ENCODE measurements at regions not wholly inside any gene's neighbourhood (a gene's known extent, or its start where the extent isn't known, plus 50 kb on each side); places are given as distances from the start of the nearest gene placed in this dataset.

DNA sequence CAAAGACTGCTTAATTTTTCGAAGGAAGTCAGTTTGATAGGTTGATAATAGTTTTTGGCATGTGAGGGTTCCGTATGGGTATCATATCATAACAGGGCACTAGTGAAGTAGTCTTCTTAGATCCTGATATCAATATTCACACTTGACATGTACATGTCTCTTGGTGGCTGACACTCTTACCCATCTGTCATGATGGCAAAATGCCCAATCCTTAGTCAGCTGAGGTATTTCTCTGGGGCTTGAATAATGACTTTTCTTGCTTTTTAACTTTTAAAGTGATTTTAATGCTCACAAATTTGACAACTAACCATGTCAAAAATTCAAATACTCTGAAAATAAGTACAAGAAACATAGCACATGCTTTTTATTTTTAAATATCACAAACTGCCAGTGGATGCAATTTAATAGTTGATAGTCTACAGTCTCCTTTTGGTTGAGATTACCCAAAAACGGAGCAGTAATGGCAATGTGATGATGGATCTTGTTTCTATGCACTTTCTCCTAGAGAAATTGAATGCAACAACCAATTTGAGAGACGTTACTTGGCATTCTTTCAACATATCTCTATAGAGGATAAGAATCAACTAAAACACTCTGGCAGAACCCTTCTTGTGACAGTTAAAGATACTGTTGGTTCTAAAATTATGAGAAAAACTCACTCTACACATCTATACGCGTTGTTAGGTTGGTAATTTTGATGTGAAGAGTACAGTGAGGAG, 552.9 kb upstream of the PABPC4L start:
- no peak for DNase-seq
- no peaks in the 10 kb centered on the region for H3K36me3 ChIP-seq
- no peaks in the 10 kb centered on the region for H3K4me1 ChIP-seq
- H3K4me3 ChIP-seq: no peak overlapping the region
- intact Hi-C loops (cut with DNase I; ENCODE audit: low total_unique reads): no loop called here
- no peaks in the 10 kb centered on the region for H3K27me3 ChIP-seq (replicated peaks in 1 of 7)
- WGBS, 5 donors: 67 to 79% (median 76%) methylated on average over 6 of the region's 6 CpGs
- no peak overlapping the region for H3K27ac ChIP-seq
- peaks cover 0 to 3% (median 0%) of the 10 kb centered on the region in 8 donors for H3K9me3 ChIP-seq
- TF ChIP-seq POLR2AphosphoS5 (IDR thresholded peaks at IDR 0.05) (no peak), POLR2A (IDR thresholded peaks at IDR 0.05) (no peak)
- TF ChIP-seq, protein P1, sequence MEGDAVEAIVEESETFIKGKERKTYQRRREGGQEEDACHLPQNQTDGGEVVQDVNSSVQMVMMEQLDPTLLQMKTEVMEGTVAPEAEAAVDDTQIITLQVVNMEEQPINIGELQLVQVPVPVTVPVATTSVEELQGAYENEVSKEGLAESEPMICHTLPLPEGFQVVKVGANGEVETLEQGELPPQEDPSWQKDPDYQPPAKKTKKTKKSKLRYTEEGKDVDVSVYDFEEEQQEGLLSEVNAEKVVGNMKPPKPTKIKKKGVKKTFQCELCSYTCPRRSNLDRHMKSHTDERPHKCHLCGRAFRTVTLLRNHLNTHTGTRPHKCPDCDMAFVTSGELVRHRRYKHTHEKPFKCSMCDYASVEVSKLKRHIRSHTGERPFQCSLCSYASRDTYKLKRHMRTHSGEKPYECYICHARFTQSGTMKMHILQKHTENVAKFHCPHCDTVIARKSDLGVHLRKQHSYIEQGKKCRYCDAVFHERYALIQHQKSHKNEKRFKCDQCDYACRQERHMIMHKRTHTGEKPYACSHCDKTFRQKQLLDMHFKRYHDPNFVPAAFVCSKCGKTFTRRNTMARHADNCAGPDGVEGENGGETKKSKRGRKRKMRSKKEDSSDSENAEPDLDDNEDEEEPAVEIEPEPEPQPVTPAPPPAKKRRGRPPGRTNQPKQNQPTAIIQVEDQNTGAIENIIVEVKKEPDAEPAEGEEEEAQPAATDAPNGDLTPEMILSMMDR (IDR thresholded peaks at IDR 0.05 in 8 of 11, conservative IDR thresholded peaks at IDR 0.05 in 3 of 11): no peak

DNA sequence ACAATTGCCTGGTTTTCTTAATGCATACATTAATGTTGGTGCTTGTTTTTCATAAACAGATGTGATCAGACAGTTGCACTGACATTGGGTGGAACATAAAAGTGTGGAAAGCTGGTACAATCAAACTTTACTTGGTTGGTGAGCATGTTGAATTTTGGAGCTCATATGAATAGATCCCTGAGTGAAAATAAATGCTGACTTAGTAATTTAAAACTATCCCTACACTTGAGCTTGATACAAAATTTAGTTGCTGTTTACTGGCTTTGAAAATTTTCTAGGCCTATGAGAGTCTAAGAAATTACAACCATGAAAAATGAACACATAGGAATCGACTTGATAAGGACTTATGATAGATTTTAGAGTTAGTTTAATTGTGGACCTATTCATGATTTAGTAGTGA, 551.8 kb upstream of the PABPC4L start:
- H3K27ac ChIP-seq: no peak overlapping the region
- no peaks in the 10 kb centered on the region for H3K4me1 ChIP-seq
- H3K4me3 ChIP-seq: no peak overlapping the region
- 48 to 85% (median 62%) methylated on average over 1 of the region's 1 CpG for WGBS, 5 donors
- intact Hi-C loops (cut with DNase I; ENCODE audit: low total_unique reads): no loop called here
- no peak for DNase-seq
- TF ChIP-seq, protein P1 (IDR thresholded peaks at IDR 0.05 in 8 of 11, conservative IDR thresholded peaks at IDR 0.05 in 3 of 11): no peak
- TF ChIP-seq POLR2AphosphoS5 (IDR thresholded peaks at IDR 0.05) (no peak), POLR2A (IDR thresholded peaks at IDR 0.05) (no peak)
- peaks cover 0 to 3% (median 0%) of the 10 kb centered on the region in 8 donors for H3K9me3 ChIP-seq
- H3K36me3 ChIP-seq: no peaks in the 10 kb centered on the region
- no peaks in the 10 kb centered on the region for H3K27me3 ChIP-seq (replicated peaks in 1 of 7)

DNA sequence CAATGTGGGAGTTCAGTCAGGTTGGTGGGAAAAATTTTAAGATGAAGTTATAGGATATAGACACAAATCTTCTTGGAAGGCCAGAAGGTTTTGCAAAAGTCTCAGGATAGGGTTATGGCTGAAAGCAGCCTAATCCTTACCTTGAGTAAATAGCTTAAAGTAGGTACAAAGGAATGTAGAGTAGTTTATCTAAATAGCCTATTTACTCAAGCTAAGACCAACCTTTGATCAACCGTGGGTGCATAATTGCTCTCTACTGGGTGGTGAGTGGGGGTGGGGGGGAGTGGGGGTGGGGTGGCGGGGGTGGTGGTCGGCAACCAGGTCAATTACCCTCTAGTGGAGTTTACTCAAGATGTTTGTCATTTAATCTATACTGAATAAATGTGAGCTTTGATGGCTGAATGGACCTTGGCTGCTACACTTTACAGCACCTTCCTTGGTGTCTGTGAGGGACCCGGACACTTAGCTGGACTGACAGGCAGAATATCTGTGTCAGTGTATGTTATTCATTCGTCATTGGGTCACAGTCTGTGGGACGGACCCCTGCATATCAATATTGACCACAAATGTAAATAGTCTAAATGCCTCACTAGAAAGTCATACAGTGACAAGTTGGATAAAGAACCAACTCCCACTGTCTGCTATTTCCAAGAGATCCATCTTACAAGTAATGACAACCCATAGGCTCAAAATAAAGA, 545.7 kb upstream of the PABPC4L start:
- no peak overlapping the region for H3K4me3 ChIP-seq
- no peaks in the 10 kb centered on the region for H3K27me3 ChIP-seq (replicated peaks in 1 of 7)
- H3K9me3 ChIP-seq: peaks cover 0 to 3% (median 0%) of the 10 kb centered on the region in 8 donors
- H3K4me1 ChIP-seq: no peaks in the 10 kb centered on the region
- TF ChIP-seq, protein P1 (IDR thresholded peaks at IDR 0.05 in 8 of 11, conservative IDR thresholded peaks at IDR 0.05 in 3 of 11): no peak
- no peaks in the 10 kb centered on the region for H3K36me3 ChIP-seq
- WGBS, 5 donors: 56 to 79% (median 67%) methylated on average over 6 of the region's 6 CpGs
- intact Hi-C loops (cut with DNase I; ENCODE audit: low total_unique reads): no loop called here
- H3K27ac ChIP-seq: no peak overlapping the region
- DNase-seq: no peak

DNA sequence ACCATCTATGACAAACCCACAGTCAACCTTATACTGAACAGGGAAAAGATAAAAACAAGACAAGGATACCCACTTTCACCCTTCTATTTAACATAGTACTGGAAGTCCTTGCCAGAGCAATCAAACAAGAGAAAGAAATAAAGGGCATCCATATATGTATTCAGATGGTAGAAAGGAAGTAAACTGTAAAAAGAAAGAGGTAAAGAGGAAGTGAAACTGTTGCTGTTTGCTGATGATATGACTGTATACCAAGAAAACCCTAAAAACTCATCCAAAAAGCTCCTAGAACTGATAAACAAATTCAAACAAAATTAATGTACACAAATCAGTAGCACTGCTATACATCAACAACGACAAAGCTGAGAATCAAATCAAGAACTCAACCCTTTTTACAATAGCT, 538.7 kb upstream of the PABPC4L start:
- Histone ChIP-seq H3K4me1 (no peaks in the 10 kb centered on the region), H3K9me3 (peaks cover 0 to 7% (median 0%) of the 10 kb centered on the region in 8 donors), H3K27me3 (replicated peaks in 1 of 7) (no peaks in the 10 kb centered on the region), H3K4me3 (no peak overlapping the region), H3K27ac (no peak overlapping the region), H3K36me3 (no peaks in the 10 kb centered on the region)
- intact Hi-C loops (cut with DNase I; ENCODE audit: low total_unique reads): no loop called here
- TF ChIP-seq POLR2A (IDR thresholded peaks at IDR 0.05) (no peak), POLR2AphosphoS5 (IDR thresholded peaks at IDR 0.05) (no peak)
- TF ChIP-seq, protein P1 (IDR thresholded peaks at IDR 0.05 in 8 of 11, conservative IDR thresholded peaks at IDR 0.05 in 3 of 11): no peak
- whole genome bisulfite sequencing, 5 donors: 73 to 82% (median 77%) methylated on average over 1 of the region's 1 CpG
- DNase-seq: no peak
